ENCODE measurements at regions not wholly inside any gene's neighbourhood (a gene's known extent, or its start where the extent isn't known, plus 50 kb on each side); places are given as distances from the start of the nearest gene placed in this dataset.
"Not testable (repeated sequence)": the region's sequence is repeated elsewhere in the genome, so short reads cannot be mapped to it uniquely, and the experiment has no call there.

- no peaks in the 10 kb centered on the region for H3K79me2 ChIP-seq (ENCODE audit: insufficient read depth, low read depth)
- TF ChIP-seq CTCF (conservative IDR thresholded peaks at IDR 0.05; ENCODE audit: low read depth, low read length) = no peak
- H3K36me3 ChIP-seq (ENCODE audit: insufficient read depth) = no peaks in the 10 kb centered on the region
- H3K4me3 ChIP-seq (IDR thresholded peaks at IDR 0.05; ENCODE audit: insufficient read depth, low read depth, low read length) = no peak overlapping the region
- H3K9ac ChIP-seq = no peak overlapping the region
- H4K20me1 ChIP-seq (ENCODE audit: insufficient read depth) = no peaks in the 10 kb centered on the region
- H3K4me2 ChIP-seq = no peak overlapping the region
- H3K27ac ChIP-seq = no peak overlapping the region
- no peaks in the 10 kb centered on the region for H3K27me3 ChIP-seq (ENCODE audit: insufficient read depth, low read depth)
- H2AFZ ChIP-seq (ENCODE audit: low read depth) = no peak overlapping the region
- no peaks in the 10 kb centered on the region for H3K4me1 ChIP-seq (ENCODE audit: low read depth, poor library complexity, severe bottlenecking)
Observed at GRCh38 chr3:10694179-10694578, 121.8 kb upstream of the SLC6A11 start.

- H3K79me2 ChIP-seq (ENCODE audit: insufficient read depth, low read depth); H3K9ac ChIP-seq; H3K27ac ChIP-seq; H2AFZ ChIP-seq (ENCODE audit: low read depth); H3K27me3 ChIP-seq (ENCODE audit: insufficient read depth, low read depth); H3K4me3 ChIP-seq (IDR thresholded peaks at IDR 0.05; ENCODE audit: insufficient read depth, low read depth, low read length); H4K20me1 ChIP-seq (ENCODE audit: insufficient read depth); H3K36me3 ChIP-seq (ENCODE audit: insufficient read depth); H3K4me1 ChIP-seq (ENCODE audit: low read depth, poor library complexity, severe bottlenecking); H3K4me2 ChIP-seq: not testable (repeated sequence)
Observed at GRCh38 chr3:10695186-10695585, 120.8 kb upstream of the SLC6A11 start.

GRCh38 chr3:10695595-10696285 is 120.3 kb upstream of the SLC6A11 start:
- TF ChIP-seq CTCF (conservative IDR thresholded peaks at IDR 0.05; ENCODE audit: low read depth, low read length) = no peak
- H3K36me3 ChIP-seq (ENCODE audit: insufficient read depth) = no peaks in the 10 kb centered on the region
- no peak overlapping the region for H3K9ac ChIP-seq
- H3K79me2 ChIP-seq (ENCODE audit: insufficient read depth, low read depth) = no peaks in the 10 kb centered on the region
- no peaks in the 10 kb centered on the region for H4K20me1 ChIP-seq (ENCODE audit: insufficient read depth)
- H3K27ac ChIP-seq = no peak overlapping the region
- H2AFZ ChIP-seq (ENCODE audit: low read depth) = no peak overlapping the region
- no peak overlapping the region for H3K4me3 ChIP-seq (IDR thresholded peaks at IDR 0.05; ENCODE audit: insufficient read depth, low read depth, low read length)
- H3K4me1 ChIP-seq (ENCODE audit: low read depth, poor library complexity, severe bottlenecking) = no peaks in the 10 kb centered on the region
- H3K27me3 ChIP-seq (ENCODE audit: insufficient read depth, low read depth) = no peaks in the 10 kb centered on the region
- H3K4me2 ChIP-seq = no peak overlapping the region

- no peaks in the 10 kb centered on the region for H3K4me1 ChIP-seq (ENCODE audit: low read depth, poor library complexity, severe bottlenecking)
- no peaks in the 10 kb centered on the region for H4K20me1 ChIP-seq (ENCODE audit: insufficient read depth)
- H3K4me2 ChIP-seq = no peak overlapping the region
- no peaks in the 10 kb centered on the region for H3K27me3 ChIP-seq (ENCODE audit: insufficient read depth, low read depth)
- no peak overlapping the region for H2AFZ ChIP-seq (ENCODE audit: low read depth)
- H3K4me3 ChIP-seq (IDR thresholded peaks at IDR 0.05; ENCODE audit: insufficient read depth, low read depth, low read length) = no peak overlapping the region
- no peaks in the 10 kb centered on the region for H3K79me2 ChIP-seq (ENCODE audit: insufficient read depth, low read depth)
- H3K36me3 ChIP-seq (ENCODE audit: insufficient read depth) = no peaks in the 10 kb centered on the region
- no peak overlapping the region for H3K27ac ChIP-seq
- H3K9ac ChIP-seq = no peak overlapping the region
- no peak for TF ChIP-seq CTCF (conservative IDR thresholded peaks at IDR 0.05; ENCODE audit: low read depth, low read length)
Observed at GRCh38 chr3:10697918-10698317, 118.1 kb upstream of the SLC6A11 start.

GRCh38 chr3:10700821-10701220 is 115.2 kb upstream of the SLC6A11 start:
- no peak overlapping the region for H3K27ac ChIP-seq
- no peaks in the 10 kb centered on the region for H3K36me3 ChIP-seq (ENCODE audit: insufficient read depth)
- H4K20me1 ChIP-seq (ENCODE audit: insufficient read depth) = no peaks in the 10 kb centered on the region
- no peak overlapping the region for H3K4me2 ChIP-seq
- H3K79me2 ChIP-seq (ENCODE audit: insufficient read depth, low read depth) = no peaks in the 10 kb centered on the region
- no peak for TF ChIP-seq CTCF (conservative IDR thresholded peaks at IDR 0.05; ENCODE audit: low read depth, low read length)
- H3K9ac ChIP-seq = no peak overlapping the region
- no peaks in the 10 kb centered on the region for H3K27me3 ChIP-seq (ENCODE audit: insufficient read depth, low read depth)
- H3K4me1 ChIP-seq (ENCODE audit: low read depth, poor library complexity, severe bottlenecking) = no peaks in the 10 kb centered on the region
- H2AFZ ChIP-seq (ENCODE audit: low read depth) = no peak overlapping the region
- no peak overlapping the region for H3K4me3 ChIP-seq (IDR thresholded peaks at IDR 0.05; ENCODE audit: insufficient read depth, low read depth, low read length)

All from KMS-11 (cell line).